GM18508 (cell line): ENCODE measurements at regions not wholly inside any gene's neighbourhood (a gene's known extent, or its start where the extent isn't known, plus 50 kb on each side); places are given as distances from the start of the nearest gene placed in this dataset.
"Not testable (repeated sequence)": the region's sequence is repeated elsewhere in the genome, so short reads cannot be mapped to it uniquely, and the experiment has no call there.

ENCODE experiments used
- ATAC-seq: cut with Tn5 transposase; IDR thresholded peaks from one replicate; pipeline ENCODE4 v1.9.1; 2021; ENCODE audit warnings: moderate number of reproducible peaks; ENCODE audit not compliant: insufficient read depth, unreplicated experiment

GRCh38 chr18:42518331-42518730, 563.3 kb downstream of the PIK3C3 start:
- ATAC-seq: not testable (repeated sequence)

- no peak for ATAC-seq
Measured at GRCh38 chr18:42520138-42520537, 565.1 kb downstream of the PIK3C3 start.

GRCh38 chr18:42525905-42526304, 570.9 kb downstream of the PIK3C3 start:
- ATAC-seq: no peak

GRCh38 chr18:42527766-42528165, 572.7 kb downstream of the PIK3C3 start:
- ATAC-seq: no peak

- no peak for ATAC-seq
Measured at GRCh38 chr18:42530276-42530675, 575.2 kb downstream of the PIK3C3 start.

- ATAC-seq: no peak
Measured at GRCh38 chr18:42532119-42532518, 577.1 kb downstream of the PIK3C3 start.

GRCh38 chr18:42533009-42533575, 578.1 kb downstream of the PIK3C3 start:
- ATAC-seq: no peak

- ATAC-seq: no peak
Measured at GRCh38 chr18:42533616-42534015, 578.6 kb downstream of the PIK3C3 start.

- ATAC-seq: no peak
Measured at GRCh38 chr18:42534313-42534712, 579.3 kb downstream of the PIK3C3 start.

GRCh38 chr18:42536442-42536841, 579.0 kb downstream of the RIT2 start:
- no peak for ATAC-seq

GRCh38 chr18:42537291-42537690, 578.2 kb downstream of the RIT2 start:
- ATAC-seq: no peak

- no peak for ATAC-seq
Measured at GRCh38 chr18:42544901-42545300, 570.6 kb downstream of the RIT2 start.

GRCh38 chr18:42545825-42546224, 569.7 kb downstream of the RIT2 start:
- ATAC-seq: no peak

GRCh38 chr18:42548493-42548892, 567.0 kb downstream of the RIT2 start:
- ATAC-seq: no peak

GRCh38 chr18:42549596-42549995, 565.9 kb downstream of the RIT2 start:
- ATAC-seq: no peak

GRCh38 chr18:42552559-42552958, 562.9 kb downstream of the RIT2 start:
- not testable (repeated sequence) for ATAC-seq

- ATAC-seq: no peak
Measured at GRCh38 chr18:42559069-42559690, 556.3 kb downstream of the RIT2 start.

- ATAC-seq: no peak
Measured at GRCh38 chr18:42561521-42561920, 554.0 kb downstream of the RIT2 start.

GRCh38 chr18:42563995-42564394, 551.5 kb downstream of the RIT2 start:
- ATAC-seq: no peak

GRCh38 chr18:42564761-42565160, 550.7 kb downstream of the RIT2 start:
- no peak for ATAC-seq

GRCh38 chr18:42568773-42569172, 546.7 kb downstream of the RIT2 start:
- no peak for ATAC-seq

GRCh38 chr18:42574871-42575270, 540.6 kb downstream of the RIT2 start:
- ATAC-seq: no peak
